GM23338 (cell line): ENCODE measurements at regions not wholly inside any gene's neighbourhood (a gene's known extent, or its start where the extent isn't known, plus 50 kb on each side); places are given as distances from the start of the nearest gene placed in this dataset.

Experiments
- CREB1 ChIP-seq: fragments of 250-450 bp; sonication (Bioruptor Pico); IDR thresholded peaks from 2 replicates; pipeline ENCODE4 v1.5.0; 2020; ENCODE audit warnings: low read depth, mild to moderate bottlenecking, moderate library complexity
- CTCF ChIP-seq, 2 experiments: fragments of 200-600 bp in 1 of 2; sonication (generic) in 1 of 2; conservative IDR thresholded peaks; 2 replicates each; pipeline versions ENCODE4 v1.5.1 to v1.6.1; 2016 to 2017; ENCODE audit warnings: antibody characterized with exemption in 2 of 2, low read depth in 2 of 2, mild to moderate bottlenecking in 2 of 2, moderate library complexity in 1 of 2
- ETS1 ChIP-seq: IDR thresholded peaks from 2 replicates; pipeline ENCODE4 v1.6.1; 2016; ENCODE audit warnings: antibody characterized with exemption
- EZH2 ChIP-seq: fragments of 200-600 bp; sonication (generic); IDR thresholded peaks from one replicate; pipeline ENCODE4 v1.8.0; 2017; ENCODE audit warnings: antibody characterized with exemption, mild to moderate bottlenecking, low read depth; ENCODE audit not compliant: unreplicated experiment
- EZH2phosphoT487 ChIP-seq: fragments of 200-600 bp; sonication (generic); IDR thresholded peaks from one replicate; pipeline ENCODE4 v1.8.1; 2018; ENCODE audit warnings: antibody characterized with exemption; ENCODE audit not compliant: unreplicated experiment
- JUNB ChIP-seq: IDR thresholded peaks from one replicate; pipeline ENCODE4 v1.6.1; 2016; ENCODE audit warnings: antibody characterized with exemption; ENCODE audit not compliant: unreplicated experiment
- POLR2AphosphoS5 ChIP-seq: IDR thresholded peaks from 2 replicates; pipeline ENCODE4 v1.6.1; 2016; ENCODE audit warnings: antibody characterized with exemption, low read depth
- REST ChIP-seq: IDR thresholded peaks from one replicate; pipeline ENCODE4 v1.6.1; 2018; ENCODE audit warnings: antibody characterized with exemption; ENCODE audit not compliant: unreplicated experiment
- STAT1 ChIP-seq: IDR thresholded peaks from one replicate; pipeline ENCODE4 v1.6.1; 2016; ENCODE audit warnings: antibody characterized with exemption; ENCODE audit not compliant: unreplicated experiment
- ZNF114 ChIP-seq: fragments of 250-450 bp; sonication (Bioruptor Pico); IDR thresholded peaks from 2 replicates; pipeline ENCODE4 v1.5.0; 2020; ENCODE audit warnings: mild to moderate bottlenecking, moderate library complexity
- ZNF331 ChIP-seq: fragments of 250-450 bp; sonication (Bioruptor Pico); IDR thresholded peaks from 2 replicates; pipeline ENCODE4 v1.5.0; 2020; ENCODE audit warnings: low read depth, mild to moderate bottlenecking, moderate library complexity
- ZNF462 ChIP-seq: fragments of 250-450 bp; sonication (Bioruptor Pico); IDR thresholded peaks from 2 replicates; pipeline ENCODE4 v1.5.0; 2020; ENCODE audit warnings: mild to moderate bottlenecking, moderate library complexity

- TF ChIP-seq POLR2AphosphoS5 (no peak), CTCF (conservative IDR thresholded peaks at IDR 0.05; ENCODE audit: low read depth in 2 of 2) (no peak), EZH2phosphoT487 (no peak), EZH2 (no peak), STAT1 (no peak), CREB1 (CRISPR knock-in tag) (no peak), REST (no peak), ZNF462 (CRISPR knock-in tag) (no peak), ZNF114 (CRISPR knock-in tag) (no peak), JUNB (no peak), ETS1 (no peak), ZNF331 (CRISPR knock-in tag) (no peak)
Measured at GRCh38 chr4:180436361-180436760, 1806.8 kb upstream of the TENM3 start.
